Ishikawa (cell line): ENCODE measurements at regions not wholly inside any gene's neighbourhood (a gene's known extent, or its start where the extent isn't known, plus 50 kb on each side); places are given as distances from the start of the nearest gene placed in this dataset.

ENCODE experiments used
- CEBPB ChIP-seq: IDR thresholded peaks from 2 replicates; pipeline ENCODE4 v1.6.1; 2012
- CREB1 ChIP-seq: IDR thresholded peaks from 2 replicates; pipeline ENCODE4 v1.6.1; 2012; ENCODE audit warnings: low read depth
- EGR1 ChIP-seq: IDR thresholded peaks from 2 replicates; pipeline ENCODE4 v1.6.1; 2012
- EP300 ChIP-seq: IDR thresholded peaks from 2 replicates; pipeline ENCODE4 v1.6.1; 2012; ENCODE audit warnings: borderline replicate concordance
- FOXM1 ChIP-seq: IDR thresholded peaks from 2 replicates; pipeline ENCODE4 v1.6.1; 2012; ENCODE audit warnings: low read depth, borderline replicate concordance
- MAX ChIP-seq: IDR thresholded peaks from 2 replicates; pipeline ENCODE4 v1.6.1; 2012
- NFIC ChIP-seq: IDR thresholded peaks from 2 replicates; pipeline ENCODE4 v1.6.1; 2012
- RAD21 ChIP-seq: IDR thresholded peaks from 2 replicates; pipeline ENCODE4 v1.6.1; 2012; ENCODE audit warnings: low read depth
- REST ChIP-seq: IDR thresholded peaks from 2 replicates; pipeline ENCODE4 v1.6.1; 2012; ENCODE audit warnings: low read depth, mild to moderate bottlenecking
- TAF1 ChIP-seq: IDR thresholded peaks from 2 replicates; pipeline ENCODE4 v1.6.1; 2012; ENCODE audit warnings: low read depth, mild to moderate bottlenecking
- TCF12 ChIP-seq: IDR thresholded peaks from 2 replicates; pipeline ENCODE4 v1.6.1; 2012; ENCODE audit warnings: low read depth
- TEAD4 ChIP-seq: IDR thresholded peaks from 2 replicates; pipeline ENCODE4 v1.6.1; 2012
- USF1 ChIP-seq: IDR thresholded peaks from 2 replicates; pipeline ENCODE4 v1.6.1; 2012
- YY1 ChIP-seq: IDR thresholded peaks from 2 replicates; pipeline ENCODE4 v1.6.1; 2012; ENCODE audit warnings: low read depth
- ZBTB7A ChIP-seq: IDR thresholded peaks from 2 replicates; pipeline ENCODE4 v1.6.1; 2012; ENCODE audit warnings: low read depth

- TF ChIP-seq NFIC (no peak), RAD21 (no peak), CREB1 (no peak), CEBPB (no peak), YY1 (no peak), MAX (no peak), TEAD4 (no peak), USF1 (no peak), TAF1 (no peak), TCF12 (no peak), FOXM1 (no peak), EP300 (no peak), REST (no peak), EGR1 (no peak)
Measured at GRCh38 chr15:81432179-81432578, 58.2 kb upstream of the TMC3 start.

GRCh38 chr15:81427176-81427575 is 53.2 kb upstream of the TMC3 start:
- TF ChIP-seq YY1 (no peak), MAX (no peak), USF1 (no peak), REST (no peak), NFIC (no peak), RAD21 (no peak), FOXM1 (no peak), TCF12 (no peak), CEBPB (no peak), CREB1 (no peak)

- TF ChIP-seq REST = no peak
- TF ChIP-seq ZBTB7A = no peak
- TF ChIP-seq TCF12 = no peak
- TF ChIP-seq FOXM1 = no peak
- TF ChIP-seq YY1 = no peak
- TF ChIP-seq NFIC = no peak
- TF ChIP-seq TAF1 = no peak
- no peak for TF ChIP-seq MAX
- TF ChIP-seq CEBPB = no peak
- TF ChIP-seq TEAD4 = no peak
- no peak for TF ChIP-seq USF1
- TF ChIP-seq EP300 = no peak
- TF ChIP-seq RAD21 = no peak
- TF ChIP-seq CREB1 = no peak
- no peak for TF ChIP-seq EGR1
Measured at GRCh38 chr15:81425905-81426304, 51.9 kb upstream of the TMC3 start.
